Adrenal gland (tissue), 9 donors: ENCODE measurements at regions not wholly inside any gene's neighbourhood (a gene's known extent, or its start where the extent isn't known, plus 50 kb on each side); places are given as distances from the start of the nearest gene placed in this dataset.

ENCODE experiments used
- DNase-seq, 7 donors: peaks; one replicate each; pipeline ENCODE4 v3.0.0-alpha.2; 2019 to 2020
- H3K27ac ChIP-seq, 5 donors: fragments of 200-600 bp; sonication (generic) in 4 of 5; 1 replicate in 3 of 5; 2 replicates in 2 of 5; pipeline versions ENCODE4 v1.5.1 to v1.8.0; 2016 to 2020; ENCODE audit warnings: mild to moderate bottlenecking in 1 of 5
- H3K27me3 ChIP-seq: fragments of 200-600 bp; 2 replicates; pipeline ENCODE4 v1.8.0; 2021
- H3K36me3 ChIP-seq, 2 donors: fragments of 200-600 bp; replicated peaks in 1 of 2; 1 replicate in 1 of 2; 2 replicates in 1 of 2; pipeline versions ENCODE4 v1.5.1 to v1.8.0; 2018 to 2022
- H3K4me1 ChIP-seq, 2 donors: fragments of 200-600 bp; replicated peaks in 1 of 2; 1 replicate in 1 of 2; 2 replicates in 1 of 2; pipeline versions ENCODE4 v1.5.1 to v1.8.0; 2018 to 2021
- H3K4me3 ChIP-seq, 4 donors: fragments of 200-600 bp; sonication (generic) in 3 of 4; one replicate each; pipeline ENCODE4 v1.5.1; 2016 to 2018
- H3K9me3 ChIP-seq, 3 donors: fragments of 200-600 bp; sonication (generic) in 1 of 3; replicated peaks in 1 of 3; 1 replicate in 2 of 3; 2 replicates in 1 of 3; pipeline versions ENCODE4 v1.5.1 to v1.8.0; 2016 to 2021
- CTCF ChIP-seq, 6 experiments: fragments of 450-650 bp in 4 of 6; fragments of 200-600 bp in 2 of 6; sonication (generic) in 1 of 6; IDR thresholded peaks; 1 replicate in 5 of 6; 2 replicates in 1 of 6; pipeline versions ENCODE4 v1.5.1 to v1.8.0; 2016 to 2021; ENCODE audit warnings: antibody characterized with exemption in 6 of 6, mild to moderate bottlenecking in 2 of 6, moderate library complexity in 1 of 6
- POLR2A ChIP-seq, 2 donors: fragments of 450-650 bp; IDR thresholded peaks; one replicate each; pipeline ENCODE4 v1.6.1; 2017; ENCODE audit warnings: antibody characterized with exemption in 2 of 2, mild to moderate bottlenecking in 2 of 2, moderate library complexity in 1 of 2
- WGBS, 4 donors: extraction: QIAGEN DNeasy Blood & Tissue Kit in 2 of 4; methylation state at CpG; one replicate each; pipeline versions ENCODE4 v1.1.5 to v1.1.7; 2013 to 2017; 5-methylcytosine and 5-hydroxymethylcytosine counted together
- intact Hi-C, 2 donors: fragments of 100-400 bp; cut with DNase I; formaldehyde crosslinking; loops; one replicate each; pipeline versions ENCODE4 v1.14.1 to v1.15.0; 2022 to 2023
- donor health status: healthy with polysubstance abuse.
- donor health status: Bipolar disorder and iron deficiency.
- donor health status: DM: yes; HTN: yes; CAD: no.
- donor health status: DM: no; HTN: no; CAD: no.
- donor health status: DM: no; HTN: no; CAD: no.

GRCh38 chr7:34451183-34451582, 206.8 kb upstream of the NPSR1 start:
- WGBS, 4 donors, result 80 to 94% (median 86%) methylated on average over 1 of the region's 1 CpG
- H3K4me3 ChIP-seq, result no peak overlapping the region
- intact Hi-C loops, result no loop called here
- H3K36me3 ChIP-seq, result no peaks in the 10 kb centered on the region
- H3K4me1 ChIP-seq, result no peaks in the 10 kb centered on the region
- DNase-seq, result no peak
- TF ChIP-seq CTCF (IDR thresholded peaks at IDR 0.05) (no peak), POLR2A (IDR thresholded peaks at IDR 0.05) (no peak)
- H3K9me3 ChIP-seq, result no peaks in the 10 kb centered on the region
- H3K27me3 ChIP-seq, result no peaks in the 10 kb centered on the region
- no peak overlapping the region for H3K27ac ChIP-seq

GRCh38 chr7:34451923-34452322, 206.1 kb upstream of the NPSR1 start:
- 42 to 63% (median 52%) methylated on average over 3 of the region's 3 CpGs for WGBS, 4 donors
- Histone ChIP-seq H3K27ac (no peak overlapping the region), H3K9me3 (no peaks in the 10 kb centered on the region), H3K4me3 (no peak overlapping the region), H3K27me3 (no peaks in the 10 kb centered on the region), H3K4me1 (no peaks in the 10 kb centered on the region), H3K36me3 (no peaks in the 10 kb centered on the region)
- DNase-seq, result no peak
- intact Hi-C loops, result no loop called here
- TF ChIP-seq CTCF (IDR thresholded peaks at IDR 0.05) (no peak), POLR2A (IDR thresholded peaks at IDR 0.05) (no peak)

- H3K27ac ChIP-seq, result no peak overlapping the region
- TF ChIP-seq CTCF (IDR thresholded peaks at IDR 0.05), result no peak
- no peak for TF ChIP-seq POLR2A (IDR thresholded peaks at IDR 0.05)
- no peaks in the 10 kb centered on the region for H3K36me3 ChIP-seq
- H3K9me3 ChIP-seq, result no peaks in the 10 kb centered on the region
- H3K4me3 ChIP-seq, result no peak overlapping the region
- H3K4me1 ChIP-seq, result no peaks in the 10 kb centered on the region
- intact Hi-C loops, result no loop called here
- no peak for DNase-seq
- WGBS, 4 donors, result 72 to 78% (median 76%) methylated on average over 7 of the region's 7 CpGs
- H3K27me3 ChIP-seq, result no peaks in the 10 kb centered on the region
Measured at GRCh38 chr7:34452363-34452762, 205.7 kb upstream of the NPSR1 start.

GRCh38 chr7:34453150-34453549, 204.9 kb upstream of the NPSR1 start:
- Histone ChIP-seq H3K4me1 (no peaks in the 10 kb centered on the region), H3K36me3 (no peaks in the 10 kb centered on the region), H3K27ac (no peak overlapping the region), H3K9me3 (no peaks in the 10 kb centered on the region), H3K27me3 (no peaks in the 10 kb centered on the region), H3K4me3 (no peak overlapping the region)
- TF ChIP-seq CTCF (IDR thresholded peaks at IDR 0.05) (no peak), POLR2A (IDR thresholded peaks at IDR 0.05) (no peak)
- WGBS, 4 donors, result 52 to 70% (median 66%) methylated on average over 2 of the region's 2 CpGs
- DNase-seq, result no peak
- intact Hi-C loops, result no loop called here
